OCI-LY1 (cell line): ENCODE measurements at regions not wholly inside any gene's neighbourhood (a gene's known extent, or its start where the extent isn't known, plus 50 kb on each side); places are given as distances from the start of the nearest gene placed in this dataset.

Experiments used
- H2AFZ ChIP-seq: fragments of 200-600 bp; sonication (generic), shearing (Covaris generic); 2 replicates; pipeline ENCODE4 v1.6.0; 2014; ENCODE audit warnings: antibody characterized with exemption, mild to moderate bottlenecking, low read length
- H3F3A ChIP-seq: fragments of 200-600 bp; sonication (generic), shearing (Covaris generic); 2 replicates; pipeline ENCODE4 v1.6.0; 2014; ENCODE audit warnings: mild to moderate bottlenecking, antibody characterized with exemption, low read length, moderate library complexity; ENCODE audit not compliant: insufficient read depth
- H3K27ac ChIP-seq: fragments of 200-600 bp; sonication (generic); 2 replicates; pipeline ENCODE4 v1.5.1; 2014; ENCODE audit warnings: low read length, mixed run types, mild to moderate bottlenecking, low read depth; ENCODE audit not compliant: poor library complexity, severe bottlenecking
- H3K27me3 ChIP-seq: fragments of 200-600 bp; sonication (generic); 2 replicates; pipeline ENCODE4 v1.6.0; 2014; ENCODE audit warnings: antibody characterized with exemption, mild to moderate bottlenecking, low read length, moderate library complexity; ENCODE audit not compliant: insufficient read depth
- H3K36me3 ChIP-seq: fragments of 200-600 bp; sonication (generic); 2 replicates; pipeline ENCODE4 v1.6.1; 2014; ENCODE audit warnings: mild to moderate bottlenecking, antibody characterized with exemption, low read length, moderate library complexity, mixed read lengths; ENCODE audit not compliant: insufficient read depth
- H3K4me1 ChIP-seq: fragments of 200-600 bp; sonication (generic); 2 replicates; pipeline ENCODE4 v1.5.1; 2014; ENCODE audit warnings: mild to moderate bottlenecking, low read length, moderate library complexity; ENCODE audit not compliant: insufficient read depth, severe bottlenecking
- H3K4me2 ChIP-seq: fragments of 200-600 bp; sonication (generic), shearing (Covaris generic); 2 replicates; pipeline ENCODE4 v1.6.1; 2014; ENCODE audit warnings: low read length
- H3K4me3 ChIP-seq: fragments of 200-600 bp; sonication (generic); 2 replicates; pipeline ENCODE4 v1.5.1; 2014; ENCODE audit warnings: low read length, low read depth, mild to moderate bottlenecking, mixed read lengths; ENCODE audit not compliant: poor library complexity, severe bottlenecking
- H3K79me2 ChIP-seq: fragments of 200-600 bp; shearing (Covaris generic); 2 replicates; pipeline ENCODE4 v1.6.1; 2016; ENCODE audit warnings: mixed run types, low read length, mixed read lengths; ENCODE audit not compliant: insufficient read depth
- H3K9ac ChIP-seq: fragments of 200-600 bp; sonication (generic), shearing (Covaris generic); 2 replicates; pipeline ENCODE4 v1.6.1; 2014; ENCODE audit warnings: mild to moderate bottlenecking, low read length, mixed read lengths
- H3K9me2 ChIP-seq: fragments of 200-600 bp; sonication (generic), shearing (Covaris generic); 2 replicates; pipeline ENCODE4 v1.6.1; 2014; ENCODE audit warnings: low read depth, mild to moderate bottlenecking, low read length, mixed read lengths
- H3K9me3 ChIP-seq: fragments of 200-600 bp; shearing (Covaris generic); 2 replicates; pipeline ENCODE4 v1.6.1; 2014; ENCODE audit warnings: low read length, mixed read lengths
- H4K20me1 ChIP-seq: fragments of 200-600 bp; sonication (generic), shearing (Covaris generic); 2 replicates; pipeline ENCODE4 v1.6.0; 2016; ENCODE audit warnings: mild to moderate bottlenecking, low read length; ENCODE audit not compliant: insufficient read depth
- EZH2 ChIP-seq: fragments of 200-600 bp; sonication (generic), shearing (Covaris generic); IDR thresholded peaks from 2 replicates; pipeline ENCODE4 v1.8.0; 2017; ENCODE audit warnings: borderline replicate concordance, mixed run types, mild to moderate bottlenecking, antibody characterized with exemption, low read length, moderate library complexity, mixed read lengths
- TF ChIP-seq, protein P1 (sequence below): fragments of 200-600 bp; sonication (generic), shearing (Covaris generic); IDR thresholded peaks from 2 replicates; pipeline ENCODE4 v1.5.1; 2017; ENCODE audit warnings: mild to moderate bottlenecking, antibody characterized with exemption, low read length, moderate library complexity, mixed read lengths

DNA sequence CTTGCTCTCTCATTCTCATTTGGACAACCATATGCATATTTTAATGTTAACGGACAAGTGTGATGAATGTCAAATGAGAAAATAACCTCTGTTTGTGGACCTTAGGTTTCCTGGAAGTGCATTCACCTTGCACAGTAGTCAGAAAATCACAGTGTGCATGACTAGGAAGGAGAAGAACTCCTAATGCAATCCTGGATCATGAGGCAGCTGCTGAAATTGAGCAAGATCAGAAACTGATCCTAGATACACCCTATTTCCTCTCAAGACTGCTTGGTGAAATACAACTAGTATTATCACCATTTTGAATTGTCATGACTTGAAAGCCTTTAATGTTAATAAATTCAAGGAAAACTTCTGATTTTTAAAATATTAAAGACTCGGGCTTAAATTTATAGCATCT, 1148.9 kb downstream of the STIM2 start:
- Histone ChIP-seq H3F3A (no peaks in the 10 kb centered on the region), H3K4me1 (no peaks in the 10 kb centered on the region), H3K9ac (no peak overlapping the region), H3K36me3 (no peaks in the 10 kb centered on the region), H3K4me3 (no peak overlapping the region), H2AFZ (no peak overlapping the region), H3K27me3 (no peaks in the 10 kb centered on the region), H4K20me1 (no peaks in the 10 kb centered on the region), H3K4me2 (no peak overlapping the region), H3K79me2 (no peaks in the 10 kb centered on the region), H3K9me2 (no peaks in the 10 kb centered on the region), H3K27ac (no peak overlapping the region), H3K9me3 (no peaks in the 10 kb centered on the region)
- TF ChIP-seq, protein P1, sequence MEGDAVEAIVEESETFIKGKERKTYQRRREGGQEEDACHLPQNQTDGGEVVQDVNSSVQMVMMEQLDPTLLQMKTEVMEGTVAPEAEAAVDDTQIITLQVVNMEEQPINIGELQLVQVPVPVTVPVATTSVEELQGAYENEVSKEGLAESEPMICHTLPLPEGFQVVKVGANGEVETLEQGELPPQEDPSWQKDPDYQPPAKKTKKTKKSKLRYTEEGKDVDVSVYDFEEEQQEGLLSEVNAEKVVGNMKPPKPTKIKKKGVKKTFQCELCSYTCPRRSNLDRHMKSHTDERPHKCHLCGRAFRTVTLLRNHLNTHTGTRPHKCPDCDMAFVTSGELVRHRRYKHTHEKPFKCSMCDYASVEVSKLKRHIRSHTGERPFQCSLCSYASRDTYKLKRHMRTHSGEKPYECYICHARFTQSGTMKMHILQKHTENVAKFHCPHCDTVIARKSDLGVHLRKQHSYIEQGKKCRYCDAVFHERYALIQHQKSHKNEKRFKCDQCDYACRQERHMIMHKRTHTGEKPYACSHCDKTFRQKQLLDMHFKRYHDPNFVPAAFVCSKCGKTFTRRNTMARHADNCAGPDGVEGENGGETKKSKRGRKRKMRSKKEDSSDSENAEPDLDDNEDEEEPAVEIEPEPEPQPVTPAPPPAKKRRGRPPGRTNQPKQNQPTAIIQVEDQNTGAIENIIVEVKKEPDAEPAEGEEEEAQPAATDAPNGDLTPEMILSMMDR: no peak
- no peak for TF ChIP-seq EZH2

DNA sequence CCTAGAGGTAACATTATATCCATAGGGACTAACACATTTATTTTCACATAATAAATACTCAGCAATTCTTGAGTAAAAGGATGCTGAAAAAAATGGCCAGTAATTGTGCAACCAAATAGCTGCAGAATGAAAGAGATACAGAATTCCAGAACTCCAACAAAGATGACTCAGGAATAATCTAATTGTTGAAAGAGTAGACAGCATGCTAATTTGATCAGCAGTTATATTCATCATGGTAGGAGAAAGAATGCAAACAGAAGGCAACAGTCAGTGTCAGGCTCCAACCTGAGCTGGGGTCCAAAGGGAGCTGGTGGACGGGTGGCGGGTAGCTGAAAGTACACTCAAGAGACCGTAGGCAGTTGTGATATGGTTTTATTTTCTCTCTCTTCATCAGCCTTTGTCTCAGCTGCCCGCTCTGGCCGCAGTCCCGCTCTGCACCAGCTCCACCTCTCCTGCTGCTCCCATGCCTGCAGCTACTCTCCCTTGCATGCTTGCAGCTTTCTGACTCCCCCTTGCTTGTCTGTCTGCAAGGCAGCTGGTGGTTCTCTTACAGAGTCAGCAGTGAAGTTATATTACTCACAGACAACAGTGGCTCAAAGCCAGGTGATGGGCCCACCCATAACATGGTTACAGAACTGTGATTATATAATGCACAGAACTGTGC, 1150.1 kb downstream of the STIM2 start:
- Histone ChIP-seq H3K4me3 (no peak overlapping the region), H3K27me3 (no peaks in the 10 kb centered on the region), H3K27ac (no peak overlapping the region), H3K79me2 (no peaks in the 10 kb centered on the region), H3K4me1 (no peaks in the 10 kb centered on the region), H2AFZ (no peak overlapping the region), H3K9me3 (no peaks in the 10 kb centered on the region), H3F3A (no peaks in the 10 kb centered on the region), H3K36me3 (no peaks in the 10 kb centered on the region), H4K20me1 (no peaks in the 10 kb centered on the region), H3K4me2 (no peak overlapping the region), H3K9ac (no peak overlapping the region), H3K9me2 (no peaks in the 10 kb centered on the region)
- TF ChIP-seq, protein P1: no peak
- TF ChIP-seq EZH2: no peak

DNA sequence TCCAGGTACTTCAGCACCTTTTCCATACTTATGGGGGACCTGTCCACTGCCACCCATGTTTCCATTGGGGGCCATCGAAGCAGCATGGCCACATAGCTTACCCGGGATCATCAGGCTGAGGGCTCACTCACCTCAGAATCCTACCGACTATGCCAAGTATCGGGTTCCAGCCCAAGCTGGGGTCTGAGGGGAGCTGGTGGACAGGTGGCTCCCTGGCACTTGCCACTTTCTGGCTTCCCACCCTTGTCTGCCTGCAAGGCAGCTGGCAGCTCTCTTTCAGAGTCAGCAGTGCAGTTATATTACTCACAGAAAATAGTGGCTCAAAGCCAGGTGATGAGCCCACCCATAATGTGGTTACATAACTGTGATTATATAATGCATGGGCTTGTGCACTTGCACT, 1153.8 kb downstream of the STIM2 start:
- H3K36me3 ChIP-seq: no peaks in the 10 kb centered on the region
- TF ChIP-seq, protein P1: no peak
- no peak for TF ChIP-seq EZH2
- no peaks in the 10 kb centered on the region for H3F3A ChIP-seq
- no peak overlapping the region for H3K27ac ChIP-seq
- no peaks in the 10 kb centered on the region for H4K20me1 ChIP-seq
- no peaks in the 10 kb centered on the region for H3K4me1 ChIP-seq
- no peak overlapping the region for H3K4me3 ChIP-seq
- H3K79me2 ChIP-seq: no peaks in the 10 kb centered on the region
- H3K9ac ChIP-seq: no peak overlapping the region
- H3K27me3 ChIP-seq: no peaks in the 10 kb centered on the region
- H2AFZ ChIP-seq: no peak overlapping the region
- no peaks in the 10 kb centered on the region for H3K9me3 ChIP-seq
- no peak overlapping the region for H3K4me2 ChIP-seq
- no peaks in the 10 kb centered on the region for H3K9me2 ChIP-seq
